SK-N-SH (cell line): ENCODE measurements at regions not wholly inside any gene's neighbourhood (a gene's known extent, or its start where the extent isn't known, plus 50 kb on each side); places are given as distances from the start of the nearest gene placed in this dataset.
A peak's percentile ranks its signal among the peaks of the same experiment; 100 is the strongest.

Experiments
- CTCF ChIA-PET: fragments of 300-600, 350-600 bp; formaldehyde crosslinking; extraction: SDS; loops from one replicate; lab custom pipeline; 2021; lab: Yijun Ruan, JAX
- POLR2A ChIA-PET: fragments of 350-600 bp; sonication (Branson Sonifier 250); formaldehyde crosslinking; extraction: SDS; loops from one replicate; lab custom pipeline; 2020; ENCODE audit warnings: antibody characterized with exemption, inconsistent platforms; lab: Yijun Ruan, JAX
- DNase-seq: peaks from one replicate; pipeline ENCODE4 v3.0.0; 2012
- H2AFZ ChIP-seq: fragments of 200-600 bp; sonication (generic); 2 replicates; pipeline ENCODE4 v1.8.1; 2016; ENCODE audit warnings: antibody characterized with exemption, mild to moderate bottlenecking, low read depth
- H3F3A ChIP-seq: fragments of 200-600 bp; sonication (generic); replicated peaks from 2 replicates; pipeline ENCODE3; 2016; ENCODE audit warnings: antibody characterized with exemption, mild to moderate bottlenecking; ENCODE audit not compliant: insufficient read depth
- H3K27ac ChIP-seq, 2 experiments: fragments of 200-500 bp in 1 of 2; fragments of 200-600 bp in 1 of 2; sonication (Bioruptor generic) in 1 of 2; sonication (generic), shearing (Covaris generic) in 1 of 2; 2 replicates each; pipeline versions ENCODE4 v1.5.1 to v1.6.1; 2014 to 2016; ENCODE audit warnings: low read depth in 2 of 2, inconsistent platforms in 1 of 2, low read length in 1 of 2, mild to moderate bottlenecking in 1 of 2, mixed read lengths in 1 of 2
- H3K27me3 ChIP-seq: fragments of 200-600 bp; sonication (generic), shearing (Covaris generic); 2 replicates; pipeline ENCODE4 v1.6.1; 2016; ENCODE audit warnings: mixed run types; ENCODE audit not compliant: insufficient read depth
- H3K36me3 ChIP-seq, 2 experiments: fragments of 200-500 bp in 1 of 2; fragments of 200-600 bp in 1 of 2; sonication (Bioruptor generic) in 1 of 2; sonication (generic) in 1 of 2; replicated peaks in 1 of 2; 2 replicates each; pipeline versions ENCODE3 to v1.5.1; 2014 to 2016; ENCODE audit warnings: low read length in 1 of 2, mild to moderate bottlenecking in 1 of 2; ENCODE audit not compliant: insufficient read depth in 2 of 2, control insufficient read depth in 1 of 2
- H3K4me1 ChIP-seq, 2 experiments: fragments of 200-500 bp in 1 of 2; fragments of 200-600 bp in 1 of 2; sonication (Bioruptor generic) in 1 of 2; sonication (generic), shearing (Covaris generic) in 1 of 2; 2 replicates each; pipeline versions ENCODE4 v1.5.1 to v1.6.1; 2014 to 2016; ENCODE audit warnings: low read depth in 1 of 2, low read length in 1 of 2, mixed run types in 1 of 2; ENCODE audit not compliant: insufficient read depth in 2 of 2, control insufficient read depth in 1 of 2
- H3K4me2 ChIP-seq: fragments of 200-600 bp; sonication (generic), shearing (Covaris generic); 2 replicates; pipeline ENCODE4 v1.6.1; 2017; ENCODE audit warnings: mixed run types
- H3K4me3 ChIP-seq, 2 experiments: fragments of 200-500 bp in 1 of 2; fragments of 200-600 bp in 1 of 2; sonication (Bioruptor generic) in 1 of 2; sonication (generic), shearing (Covaris generic) in 1 of 2; 2 replicates each; pipeline versions ENCODE4 v1.5.1 to v1.8.1; 2014 to 2016; ENCODE audit warnings: low read depth in 2 of 2, inconsistent platforms in 1 of 2, low read length in 1 of 2, mild to moderate bottlenecking in 1 of 2, mixed read lengths in 1 of 2, moderate library complexity in 1 of 2
- H3K79me2 ChIP-seq: fragments of 200-600 bp; sonication (generic); 2 replicates; pipeline ENCODE4 v1.8.1; 2017; ENCODE audit warnings: mild to moderate bottlenecking; ENCODE audit not compliant: insufficient read depth
- H3K9ac ChIP-seq: fragments of 200-600 bp; sonication (generic); 2 replicates; pipeline ENCODE4 v1.6.1; 2017; ENCODE audit warnings: mixed run types
- H3K9me2 ChIP-seq: fragments of 200-600 bp; sonication (generic); 2 replicates; pipeline ENCODE4 v1.6.1; 2017; ENCODE audit warnings: mixed run types
- H3K9me3 ChIP-seq: fragments of 200-600 bp; sonication (generic); 2 replicates; pipeline ENCODE4 v1.6.1; 2017; ENCODE audit warnings: mixed run types, mild to moderate bottlenecking, moderate library complexity
- H4K20me1 ChIP-seq: fragments of 200-600 bp; sonication (generic); 2 replicates; pipeline ENCODE4 v1.6.1; 2017; ENCODE audit warnings: mild to moderate bottlenecking, mixed run types; ENCODE audit not compliant: insufficient read depth
- RAD21 ChIP-seq: IDR thresholded peaks from 2 replicates; pipeline ENCODE4 v1.6.1; 2012; ENCODE audit warnings: mild to moderate bottlenecking, low read length
- SMC3 ChIP-seq: IDR thresholded peaks from 2 replicates; pipeline ENCODE4 v1.6.1; 2012; ENCODE audit warnings: low read depth, low read length, improper control_type of control experiment
- TEAD4 ChIP-seq: IDR thresholded peaks from 2 replicates; pipeline ENCODE4 v1.4.0; 2012; ENCODE audit warnings: mild to moderate bottlenecking, borderline replicate concordance; ENCODE audit not compliant: insufficient read depth
- WGBS: methylation state at CpG from one replicate; pipeline ENCODE4 v1.1.6; 2017; ENCODE audit warnings: low lambda C conversion rate; 5-methylcytosine and 5-hydroxymethylcytosine counted together
- TF ChIP-seq, protein P1 (sequence below): fragments of 200-600 bp; sonication (generic); IDR thresholded peaks from 2 replicates; pipeline ENCODE4 v1.6.1; 2017; ENCODE audit warnings: antibody characterized with exemption, mild to moderate bottlenecking, moderate library complexity
- TF ChIP-seq, protein P2 (sequence below): IDR thresholded peaks from 2 replicates; pipeline ENCODE4 v1.6.1; 2012; ENCODE audit warnings: mild to moderate bottlenecking, low read depth, low read length, moderate library complexity

DNA sequence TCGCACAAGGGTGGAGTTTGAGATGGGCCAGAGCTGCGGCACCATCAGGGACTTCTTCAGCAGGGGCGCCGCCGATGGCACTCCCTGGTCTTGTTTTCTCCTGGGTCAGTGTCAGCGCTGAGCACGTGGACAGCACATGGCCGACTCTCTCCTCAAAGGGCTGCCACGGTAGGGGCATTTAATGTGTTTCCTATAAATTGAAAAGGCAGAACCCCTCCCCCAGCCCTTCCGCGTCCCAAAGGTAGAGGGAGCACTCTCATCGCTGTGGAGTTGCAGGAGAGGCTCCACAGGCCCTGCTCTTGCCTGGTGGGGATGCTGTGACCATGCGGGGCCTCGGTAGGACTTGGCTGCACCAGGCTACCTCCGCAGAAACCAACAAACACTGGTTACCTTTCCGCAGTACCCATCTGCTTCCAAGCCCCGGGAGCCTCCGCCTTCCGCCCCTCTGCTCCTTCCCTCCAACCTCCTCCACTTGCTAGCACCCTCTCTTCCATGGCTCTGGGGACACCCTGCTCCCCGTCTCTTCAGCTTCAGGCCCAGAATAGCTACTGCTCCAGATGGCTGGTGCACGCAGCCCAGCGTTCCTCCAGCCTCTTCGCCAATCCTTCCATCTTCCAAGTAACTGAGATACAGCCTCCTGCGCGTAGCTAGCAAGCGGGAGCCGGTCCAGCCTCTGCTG is 166.3 kb upstream of the ADCY1 start:
- Histone ChIP-seq H3F3A (no peaks in the 10 kb centered on the region), H3K9ac (no peak overlapping the region), H3K27me3 (no peaks in the 10 kb centered on the region), H3K79me2 (no peaks in the 10 kb centered on the region), H3K4me3 (no peak overlapping the region), H3K4me1 (peaks cover 0 to 3% of the 10 kb centered on the region in 2 experiments; a peak in 1 of 4 replicates), H4K20me1 (no peaks in the 10 kb centered on the region), H3K9me3 (no peaks in the 10 kb centered on the region), H3K27ac (no peak overlapping the region), H3K4me2 (no peak overlapping the region), H3K36me3 (no peaks in the 10 kb centered on the region), H3K9me2 (no peaks in the 10 kb centered on the region), H2AFZ (no peak overlapping the region)
- WGBS = 61% methylated on average over 27 of the region's 27 CpGs
- TF ChIP-seq TEAD4 (no peak), RAD21 (peak; percentile 41)
- TF ChIP-seq, protein P1, sequence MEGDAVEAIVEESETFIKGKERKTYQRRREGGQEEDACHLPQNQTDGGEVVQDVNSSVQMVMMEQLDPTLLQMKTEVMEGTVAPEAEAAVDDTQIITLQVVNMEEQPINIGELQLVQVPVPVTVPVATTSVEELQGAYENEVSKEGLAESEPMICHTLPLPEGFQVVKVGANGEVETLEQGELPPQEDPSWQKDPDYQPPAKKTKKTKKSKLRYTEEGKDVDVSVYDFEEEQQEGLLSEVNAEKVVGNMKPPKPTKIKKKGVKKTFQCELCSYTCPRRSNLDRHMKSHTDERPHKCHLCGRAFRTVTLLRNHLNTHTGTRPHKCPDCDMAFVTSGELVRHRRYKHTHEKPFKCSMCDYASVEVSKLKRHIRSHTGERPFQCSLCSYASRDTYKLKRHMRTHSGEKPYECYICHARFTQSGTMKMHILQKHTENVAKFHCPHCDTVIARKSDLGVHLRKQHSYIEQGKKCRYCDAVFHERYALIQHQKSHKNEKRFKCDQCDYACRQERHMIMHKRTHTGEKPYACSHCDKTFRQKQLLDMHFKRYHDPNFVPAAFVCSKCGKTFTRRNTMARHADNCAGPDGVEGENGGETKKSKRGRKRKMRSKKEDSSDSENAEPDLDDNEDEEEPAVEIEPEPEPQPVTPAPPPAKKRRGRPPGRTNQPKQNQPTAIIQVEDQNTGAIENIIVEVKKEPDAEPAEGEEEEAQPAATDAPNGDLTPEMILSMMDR = no peak
- CTCF ChIA-PET = interaction anchor here (0.9 to 1.4 kb wide), 2 partner anchors 8 to 157 kb away, joined by 3 to 4 read pairs; no protein-coding TSS in a partner anchor
- DNase-seq = no peak
- POLR2A ChIA-PET = no interaction called here

DNA sequence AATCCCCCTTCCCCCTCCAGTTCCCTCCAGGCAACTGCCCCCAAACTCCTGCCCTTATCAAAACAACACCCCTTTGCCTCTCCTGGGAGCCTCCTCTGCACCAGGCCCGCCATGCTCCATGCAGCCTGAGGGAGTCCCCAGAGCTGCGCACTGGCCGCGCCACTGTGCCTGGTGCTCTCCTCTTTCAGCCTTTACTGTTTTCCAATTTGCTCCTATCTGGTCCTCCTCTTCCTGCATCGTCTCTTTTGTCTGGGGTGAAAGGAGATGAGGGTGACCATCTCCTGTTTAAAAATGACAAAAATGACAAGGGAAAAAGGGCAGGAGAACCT is 165.8 kb upstream of the ADCY1 start:
- Histone ChIP-seq H2AFZ (no peak overlapping the region), H3K4me1 (peaks cover 0 to 3% of the 10 kb centered on the region in 2 experiments; a peak in 1 of 4 replicates), H3K36me3 (no peaks in the 10 kb centered on the region), H3K27ac (no peak overlapping the region), H3K4me3 (no peak overlapping the region), H3K9me2 (no peaks in the 10 kb centered on the region), H3F3A (no peaks in the 10 kb centered on the region), H3K79me2 (no peaks in the 10 kb centered on the region), H3K9me3 (no peaks in the 10 kb centered on the region), H3K9ac (no peak overlapping the region), H3K27me3 (no peaks in the 10 kb centered on the region), H4K20me1 (no peaks in the 10 kb centered on the region), H3K4me2 (no peak overlapping the region)
- ChIA-PET POLR2A (no interaction called here), CTCF (interaction anchor here (0.9 to 1.5 kb wide), 2 partner anchors 14 to 156 kb away, joined by 3 read pairs; no protein-coding TSS in a partner anchor)
- 59% methylated on average over 5 of the region's 5 CpGs for WGBS
- no peak for DNase-seq
- peak; percentile 28 for TF ChIP-seq RAD21
- TF ChIP-seq SMC3 = no peak
- TF ChIP-seq, protein P2, sequence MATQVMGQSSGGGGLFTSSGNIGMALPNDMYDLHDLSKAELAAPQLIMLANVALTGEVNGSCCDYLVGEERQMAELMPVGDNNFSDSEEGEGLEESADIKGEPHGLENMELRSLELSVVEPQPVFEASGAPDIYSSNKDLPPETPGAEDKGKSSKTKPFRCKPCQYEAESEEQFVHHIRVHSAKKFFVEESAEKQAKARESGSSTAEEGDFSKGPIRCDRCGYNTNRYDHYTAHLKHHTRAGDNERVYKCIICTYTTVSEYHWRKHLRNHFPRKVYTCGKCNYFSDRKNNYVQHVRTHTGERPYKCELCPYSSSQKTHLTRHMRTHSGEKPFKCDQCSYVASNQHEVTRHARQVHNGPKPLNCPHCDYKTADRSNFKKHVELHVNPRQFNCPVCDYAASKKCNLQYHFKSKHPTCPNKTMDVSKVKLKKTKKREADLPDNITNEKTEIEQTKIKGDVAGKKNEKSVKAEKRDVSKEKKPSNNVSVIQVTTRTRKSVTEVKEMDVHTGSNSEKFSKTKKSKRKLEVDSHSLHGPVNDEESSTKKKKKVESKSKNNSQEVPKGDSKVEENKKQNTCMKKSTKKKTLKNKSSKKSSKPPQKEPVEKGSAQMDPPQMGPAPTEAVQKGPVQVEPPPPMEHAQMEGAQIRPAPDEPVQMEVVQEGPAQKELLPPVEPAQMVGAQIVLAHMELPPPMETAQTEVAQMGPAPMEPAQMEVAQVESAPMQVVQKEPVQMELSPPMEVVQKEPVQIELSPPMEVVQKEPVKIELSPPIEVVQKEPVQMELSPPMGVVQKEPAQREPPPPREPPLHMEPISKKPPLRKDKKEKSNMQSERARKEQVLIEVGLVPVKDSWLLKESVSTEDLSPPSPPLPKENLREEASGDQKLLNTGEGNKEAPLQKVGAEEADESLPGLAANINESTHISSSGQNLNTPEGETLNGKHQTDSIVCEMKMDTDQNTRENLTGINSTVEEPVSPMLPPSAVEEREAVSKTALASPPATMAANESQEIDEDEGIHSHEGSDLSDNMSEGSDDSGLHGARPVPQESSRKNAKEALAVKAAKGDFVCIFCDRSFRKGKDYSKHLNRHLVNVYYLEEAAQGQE = no peak
